ENCODE measurements at regions not wholly inside any gene's neighbourhood (a gene's known extent, or its start where the extent isn't known, plus 50 kb on each side); places are given as distances from the start of the nearest gene placed in this dataset.
"Not testable (repeated sequence)": the region's sequence is repeated elsewhere in the genome, so short reads cannot be mapped to it uniquely, and the experiment has no call there.

- TF ChIP-seq CTCF, POLR2A (IDR thresholded peaks at IDR 0.05): not testable (repeated sequence)
Measured at GRCh38 chr6:22180250-22180649, 116.6 kb downstream of the PRL start.

Data from heart left ventricle (tissue), 13 donors.